Heart right ventricle (tissue), 16 donors: ENCODE measurements at regions not wholly inside any gene's neighbourhood (a gene's known extent, or its start where the extent isn't known, plus 50 kb on each side); places are given as distances from the start of the nearest gene placed in this dataset.

Experiments
- ATAC-seq, 8 donors: fragments of 200-7000 bp; cut with Tn5 transposase; one replicate each; pipeline ENCODE4 v1.9.1; 2020; ENCODE audit warnings: mild to moderate bottlenecking in 8 of 8, moderate library complexity in 8 of 8, moderate number of reproducible peaks in 1 of 8
- DNase-seq, 2 donors: peaks; one replicate each; pipeline ENCODE4 v3.0.0-alpha.2; 2020
- H3K27ac ChIP-seq, 10 donors: fragments of 200-600 bp; sonication (generic) in 2 of 10; one replicate each; pipeline versions ENCODE4 v1.5.0 to v1.8.0; 2020 to 2022; ENCODE audit warnings: mild to moderate bottlenecking in 3 of 10
- H3K27me3 ChIP-seq, 7 donors: fragments of 200-600 bp; one replicate each; pipeline ENCODE4 v1.8.0; 2021 to 2022; ENCODE audit warnings: mild to moderate bottlenecking in 2 of 7
- H3K36me3 ChIP-seq, 9 donors: fragments of 200-600 bp; sonication (generic) in 1 of 9; one replicate each; pipeline versions ENCODE4 v1.5.0 to v1.8.0; 2020 to 2022; ENCODE audit warnings: mild to moderate bottlenecking in 2 of 9
- H3K4me1 ChIP-seq, 9 donors: fragments of 200-600 bp; sonication (generic) in 1 of 9; one replicate each; pipeline versions ENCODE4 v1.5.0 to v1.8.0; 2020 to 2022; ENCODE audit warnings: mild to moderate bottlenecking in 4 of 9
- H3K4me3 ChIP-seq, 10 donors: fragments of 200-600 bp; sonication (generic) in 2 of 10; one replicate each; pipeline versions ENCODE4 v1.5.0 to v1.8.0; 2020 to 2022; ENCODE audit warnings: mild to moderate bottlenecking in 7 of 10, moderate library complexity in 2 of 10
- H3K9me3 ChIP-seq, 11 donors: fragments of 200-600 bp in 10 of 11; sonication (generic) in 2 of 11; one replicate each; pipeline versions ENCODE4 v1.5.0 to v1.8.0; 2013 to 2022; ENCODE audit warnings: mild to moderate bottlenecking in 2 of 11, control low read depth in 1 of 11, moderate library complexity in 1 of 11
- WGBS, 2 donors: extraction: QIAGEN DNeasy Blood & Tissue Kit; methylation state at CpG; one replicate each; pipeline ENCODE4 v1.1.7; 2013; ENCODE audit warnings: inconsistent platforms in 1 of 2; 5-methylcytosine and 5-hydroxymethylcytosine counted together
- intact Hi-C, 10 donors: fragments of 100-400 bp; cut with DNase I; formaldehyde crosslinking; loops; one replicate each; pipeline versions ENCODE4 v1.11.1 to v1.14.2; 2022
- TF ChIP-seq, protein P1 (sequence below), 9 donors: fragments of 200-600 bp; sonication (generic) in 2 of 9; IDR thresholded peaks; one replicate each; pipeline versions ENCODE4 v1.5.0 to v1.8.0; 2021 to 2022; ENCODE audit warnings: antibody characterized with exemption in 9 of 9, mild to moderate bottlenecking in 5 of 9, moderate library complexity in 1 of 9
- donor health status: Arrhythmogenic right ventricular cardiomyopathy.
- donor health status: ischemic (EF 13 %, LVEDD 7.1; RV severe dilation, severe dysfunction).
- donor health status: healthy with polysubstance abuse.
- donor health status: DM: no; HTN: yes; CAD: no.
- donor health status: DM: no; HTN: no; CAD: no.
- donor health status: ischemic (EF 25% LVEDD 6.9; RV normal size, moderate dysfunction).
- donor health status: ischemic (EF 25% LVEDD 5.7; RV mildly dilated, moderate dysfunction).
- donor health status: healthy.
- donor health status: DM: yes; HTN: yes; CAD: no.
- donor health status: Ischemic cardiomyopathy.
- donor health status: ischemic (EF 35%, LVEDD 5.7; RV mildly dilated, moderate dysfunction).
- donor health status: nonischemic (EF 11% LVEDD 7.7; RV severe dilation, severe dysfunction).
- donor health status: DM: yes; HTN: yes; CAD: no.
- donor health status: PGD.
- donor health status: ischemic (EF 29% LVEDD 5.4; RV normal size, mild dysfunction).
- donor health status: nonischemic (EF 23%, LVEDD 6.1; RV moderate dilation, normal function).

DNA sequence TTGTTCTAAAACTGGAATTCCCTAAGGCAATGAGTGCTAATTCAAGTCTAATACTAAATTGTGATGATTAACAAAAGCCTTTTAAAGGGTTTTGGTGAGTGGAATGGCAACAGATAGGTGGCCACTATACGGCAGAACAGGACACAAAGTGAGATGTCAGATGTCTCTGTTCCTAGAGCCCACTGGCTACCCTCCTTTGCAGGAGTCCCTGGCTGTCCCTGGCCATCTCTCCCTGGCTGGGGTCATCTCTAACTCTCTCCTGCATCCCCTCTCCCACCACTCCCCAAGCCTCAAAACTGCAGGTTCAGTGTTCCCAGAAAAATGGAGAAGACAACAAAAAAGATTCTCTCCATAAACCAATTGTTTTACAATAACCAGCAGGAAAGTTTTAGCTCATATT is 79.2 kb downstream of the MDH1 start:
- H3K4me1 ChIP-seq: peaks cover 0 to 3% (median 0%) of the 10 kb centered on the region in 9 donors
- no peaks in the 10 kb centered on the region for H3K36me3 ChIP-seq
- H3K9me3 ChIP-seq: no peaks in the 10 kb centered on the region
- 68 to 76% methylated on average over 1 of the region's 1 CpG for WGBS, 2 donors
- no peak overlapping the region for H3K27ac ChIP-seq
- no peaks in the 10 kb centered on the region for H3K27me3 ChIP-seq
- no peak overlapping the region for H3K4me3 ChIP-seq
- ATAC-seq: no peak
- DNase-seq: no peak
- TF ChIP-seq, protein P1, sequence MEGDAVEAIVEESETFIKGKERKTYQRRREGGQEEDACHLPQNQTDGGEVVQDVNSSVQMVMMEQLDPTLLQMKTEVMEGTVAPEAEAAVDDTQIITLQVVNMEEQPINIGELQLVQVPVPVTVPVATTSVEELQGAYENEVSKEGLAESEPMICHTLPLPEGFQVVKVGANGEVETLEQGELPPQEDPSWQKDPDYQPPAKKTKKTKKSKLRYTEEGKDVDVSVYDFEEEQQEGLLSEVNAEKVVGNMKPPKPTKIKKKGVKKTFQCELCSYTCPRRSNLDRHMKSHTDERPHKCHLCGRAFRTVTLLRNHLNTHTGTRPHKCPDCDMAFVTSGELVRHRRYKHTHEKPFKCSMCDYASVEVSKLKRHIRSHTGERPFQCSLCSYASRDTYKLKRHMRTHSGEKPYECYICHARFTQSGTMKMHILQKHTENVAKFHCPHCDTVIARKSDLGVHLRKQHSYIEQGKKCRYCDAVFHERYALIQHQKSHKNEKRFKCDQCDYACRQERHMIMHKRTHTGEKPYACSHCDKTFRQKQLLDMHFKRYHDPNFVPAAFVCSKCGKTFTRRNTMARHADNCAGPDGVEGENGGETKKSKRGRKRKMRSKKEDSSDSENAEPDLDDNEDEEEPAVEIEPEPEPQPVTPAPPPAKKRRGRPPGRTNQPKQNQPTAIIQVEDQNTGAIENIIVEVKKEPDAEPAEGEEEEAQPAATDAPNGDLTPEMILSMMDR (IDR thresholded peaks at IDR 0.05): no peak
- intact Hi-C loops: no loop called here

DNA sequence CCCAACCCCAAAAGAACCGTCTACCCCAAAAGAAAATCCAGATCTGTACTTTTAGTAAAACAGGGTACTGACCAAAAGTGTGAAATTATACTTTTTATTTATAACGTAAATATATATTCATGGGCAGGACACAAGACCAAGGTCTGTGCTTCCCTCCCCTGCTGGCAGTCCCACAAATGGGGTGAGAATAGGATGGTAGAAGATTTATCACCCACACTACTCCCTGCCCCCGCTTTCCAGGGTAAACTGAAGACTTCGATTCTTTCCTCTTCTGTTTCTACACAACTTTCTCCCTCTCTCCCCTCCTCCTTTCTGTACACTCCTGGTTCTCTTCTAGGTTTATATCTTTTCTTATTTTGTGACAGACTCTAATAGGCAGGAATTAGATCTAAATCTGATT is 79.7 kb downstream of the MDH1 start:
- TF ChIP-seq, protein P1 (IDR thresholded peaks at IDR 0.05): no peak
- Histone ChIP-seq H3K27ac (no peak overlapping the region), H3K27me3 (no peaks in the 10 kb centered on the region), H3K4me3 (no peak overlapping the region), H3K9me3 (no peaks in the 10 kb centered on the region), H3K36me3 (no peaks in the 10 kb centered on the region), H3K4me1 (peaks cover 0 to 3% (median 0%) of the 10 kb centered on the region in 9 donors)
- intact Hi-C loops: no loop called here
- ATAC-seq (no peak), DNase-seq (no peak)
- WGBS, 2 donors: 56 to 72% methylated on average over 4 of the region's 4 CpGs

DNA sequence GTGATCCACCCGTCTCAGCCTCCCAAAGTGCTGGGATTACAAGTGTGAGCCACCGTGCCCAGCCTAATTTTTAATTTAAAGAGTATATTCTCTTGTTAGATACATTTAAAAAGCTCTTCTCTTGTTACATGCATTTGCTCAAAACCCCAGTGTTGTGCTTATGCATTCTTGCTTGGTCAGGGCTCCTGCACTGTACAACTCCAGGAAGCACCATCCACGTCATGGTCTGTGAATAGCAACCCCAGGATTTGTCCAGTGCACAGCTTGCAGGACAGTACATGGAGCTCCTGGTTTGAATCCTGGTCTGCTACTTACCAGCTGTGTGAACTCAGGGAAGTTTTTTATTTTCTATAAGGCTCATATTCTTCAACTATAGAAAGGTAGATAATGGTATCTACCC is 80.8 kb downstream of the MDH1 start:
- H3K27ac ChIP-seq: no peak overlapping the region
- no peak for DNase-seq
- peaks cover 0 to 3% (median 0%) of the 10 kb centered on the region in 9 donors for H3K4me1 ChIP-seq
- TF ChIP-seq, protein P1 (IDR thresholded peaks at IDR 0.05): no peak
- 89 to 90% methylated on average over 3 of the region's 3 CpGs for WGBS, 2 donors
- intact Hi-C loops: no loop called here
- H3K4me3 ChIP-seq: no peak overlapping the region
- H3K36me3 ChIP-seq: no peaks in the 10 kb centered on the region
- no peaks in the 10 kb centered on the region for H3K27me3 ChIP-seq
- no peak for ATAC-seq
- no peaks in the 10 kb centered on the region for H3K9me3 ChIP-seq

DNA sequence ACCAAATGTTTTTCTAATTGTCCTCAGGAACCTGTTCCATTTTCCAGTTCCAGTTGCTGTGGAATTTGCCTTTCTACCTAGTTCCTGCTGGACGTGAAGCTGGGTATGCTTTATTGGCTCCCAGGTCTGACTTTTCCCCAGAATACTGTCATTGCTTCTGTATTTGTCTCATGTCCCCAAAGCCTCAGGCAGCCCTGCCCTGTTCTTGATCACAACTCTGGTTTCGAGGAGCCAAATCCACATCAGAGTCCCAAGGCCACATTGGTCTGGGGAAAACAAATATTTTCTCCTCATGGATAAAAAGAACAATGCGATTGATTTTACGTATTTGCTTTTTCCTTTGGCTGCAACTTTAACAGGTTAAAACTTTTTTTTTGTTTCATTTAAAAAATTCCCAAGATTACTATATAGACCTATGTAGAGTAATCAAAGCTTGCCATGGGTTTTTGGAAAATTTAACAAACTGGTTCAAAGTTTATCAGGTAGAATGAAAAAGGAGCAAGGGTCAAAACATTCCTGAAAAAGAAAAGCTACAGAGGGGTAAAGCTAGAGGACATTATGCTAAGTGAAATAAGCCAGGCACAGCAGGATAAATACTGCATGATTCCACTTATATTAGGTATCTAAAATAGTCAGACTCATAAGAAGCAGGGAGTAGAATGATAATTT is 85.2 kb downstream of the MDH1 start:
- Histone ChIP-seq H3K27ac (no peak overlapping the region), H3K9me3 (no peaks in the 10 kb centered on the region), H3K36me3 (no peaks in the 10 kb centered on the region), H3K27me3 (no peaks in the 10 kb centered on the region), H3K4me1 (peaks cover 0 to 13% (median 0%) of the 10 kb centered on the region in 9 donors), H3K4me3 (no peak overlapping the region)
- intact Hi-C loops: no loop called here
- 82 to 87% methylated on average over 4 of the region's 4 CpGs for WGBS, 2 donors
- ATAC-seq (peak in 1 of 8 donors; percentile 37), DNase-seq (no peak)
- TF ChIP-seq, protein P1 (IDR thresholded peaks at IDR 0.05): no peak
